ENCODE measurements at regions not wholly inside any gene's neighbourhood (a gene's known extent, or its start where the extent isn't known, plus 50 kb on each side); places are given as distances from the start of the nearest gene placed in this dataset.

DNA sequence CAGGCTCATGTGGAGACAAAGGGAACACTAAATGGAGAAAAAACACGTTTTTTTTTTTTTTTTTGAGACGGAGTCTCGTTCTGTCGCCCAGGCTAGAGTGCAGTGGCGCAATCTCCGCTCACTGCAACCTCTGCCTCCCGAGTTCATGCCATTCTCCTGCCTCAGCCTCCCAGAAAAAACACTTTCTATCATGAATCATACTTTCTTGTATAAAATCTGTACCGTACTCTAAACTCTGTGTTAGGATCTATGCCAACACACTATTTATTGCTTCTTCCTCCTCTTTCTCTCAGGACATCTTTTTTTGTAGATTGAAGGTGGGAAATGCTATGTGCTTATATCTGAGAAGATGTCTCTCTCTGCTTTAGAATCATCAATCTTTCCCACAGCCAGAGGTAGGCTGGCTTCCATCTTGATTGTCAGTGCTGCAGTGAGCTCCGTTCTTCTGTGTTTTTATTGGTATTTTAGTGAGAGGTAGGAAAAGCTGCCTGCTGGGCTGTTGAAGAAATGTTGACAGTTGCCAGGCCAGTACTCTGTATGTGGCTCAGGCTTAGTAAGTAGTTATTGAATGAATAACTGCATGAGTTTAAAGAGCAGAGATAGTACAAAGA is 101.1 kb downstream of the GPR85 start:
- Histone ChIP-seq H3K27ac (ENCODE audit: low read depth, low read length) (no peak overlapping the region), H3K4me3 (replicated peaks in 1 of 2; ENCODE audit: low read depth in 1 of 2, low read length in 2 of 2) (no peak overlapping the region), H3K9ac (ENCODE audit: low read length) (no peak overlapping the region), H3K9me2 (ENCODE audit: insufficient read depth) (no peaks in the 10 kb centered on the region), H2AFZ (ENCODE audit: low read depth, low read length, poor library complexity, severe bottlenecking) (no peak overlapping the region), H3K27me3 (ENCODE audit: insufficient read depth, low read length) (no peaks in the 10 kb centered on the region), H4K20me1 (ENCODE audit: insufficient read depth) (no peaks in the 10 kb centered on the region), H3K4me1 (ENCODE audit: control insufficient read depth in 1 of 2, insufficient read depth in 2 of 2, low read length in 2 of 2) (no peaks in the 10 kb centered on the region), H3K36me3 (ENCODE audit: control insufficient read depth in 1 of 2, insufficient read depth in 2 of 2, low read length in 2 of 2) (no peaks in the 10 kb centered on the region), H3K9me3 (ENCODE audit: control insufficient read depth in 1 of 2, insufficient read depth in 1 of 2, low read depth in 1 of 2, low read length in 2 of 2) (no peaks in the 10 kb centered on the region), H3K79me2 (ENCODE audit: insufficient read depth, low read length) (no peaks in the 10 kb centered on the region), H3K4me2 (ENCODE audit: low read length) (no peak overlapping the region)
- DNase-seq (ENCODE audit: low read depth, low spot score) (no peak), ATAC-seq (no peak)
- intact Hi-C loops (cut with micrococcal nuclease): no loop called here
- RAD21 ChIA-PET (ENCODE audit: low non-redundant PET in 1 of 2, low total read pairs in 2 of 2, uncharacterized antibody in 2 of 2, unreplicated experiment in 2 of 2): no interaction called here
- TF ChIP-seq YY1 (IDR thresholded peaks at IDR 0.05; ENCODE audit: extremely low read depth, insufficient replicate concordance, low read depth, low read length): no peak
- no TSS peak for BruUV-seq (replicated peaks)
- POLR2A ChIA-PET: no interaction called here
- CTCF ChIA-PET: no interaction called here

DNA sequence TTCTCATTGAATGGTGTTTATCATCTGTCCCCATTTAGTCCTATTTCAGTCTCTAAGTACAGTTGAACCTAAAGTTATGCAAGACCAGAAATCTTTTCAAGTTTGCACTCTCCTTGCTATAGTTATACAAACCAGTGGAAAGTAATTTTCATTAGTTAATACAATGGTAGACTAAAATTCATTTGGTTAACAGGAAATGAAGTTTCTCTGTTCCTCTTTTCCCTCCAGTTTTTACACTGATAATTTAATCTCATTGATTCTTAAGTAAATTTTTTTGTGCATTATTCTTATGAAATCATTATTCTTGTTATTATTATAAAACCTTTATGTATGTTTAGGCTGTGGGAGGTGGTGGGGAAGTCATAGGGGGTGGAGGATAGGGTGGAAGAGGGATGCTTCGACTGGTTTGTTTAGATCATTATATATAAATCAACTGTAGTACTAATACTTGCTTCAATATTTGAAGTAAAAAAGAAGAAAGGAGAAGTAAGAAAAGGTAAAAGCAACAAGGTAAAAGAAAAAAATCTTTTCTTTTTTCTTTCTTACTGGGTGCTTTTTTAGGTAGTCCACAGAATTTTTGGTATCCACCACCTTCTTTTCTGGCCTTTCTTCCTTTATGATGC is 104.1 kb downstream of the GPR85 start:
- H2AFZ ChIP-seq (ENCODE audit: low read depth, low read length, poor library complexity, severe bottlenecking): no peak overlapping the region
- DNase-seq (ENCODE audit: low read depth, low spot score) (no peak), ATAC-seq (no peak)
- BruUV-seq (replicated peaks): no TSS peak
- no peaks in the 10 kb centered on the region for H3K36me3 ChIP-seq (ENCODE audit: control insufficient read depth in 1 of 2, insufficient read depth in 2 of 2, low read length in 2 of 2)
- H3K9me3 ChIP-seq (ENCODE audit: control insufficient read depth in 1 of 2, insufficient read depth in 1 of 2, low read depth in 1 of 2, low read length in 2 of 2): no peaks in the 10 kb centered on the region
- H3K27me3 ChIP-seq (ENCODE audit: insufficient read depth, low read length): no peaks in the 10 kb centered on the region
- H3K4me3 ChIP-seq (replicated peaks in 1 of 2; ENCODE audit: low read depth in 1 of 2, low read length in 2 of 2): no peak overlapping the region
- no peak overlapping the region for H3K4me2 ChIP-seq (ENCODE audit: low read length)
- H3K9me2 ChIP-seq (ENCODE audit: insufficient read depth): no peaks in the 10 kb centered on the region
- no peaks in the 10 kb centered on the region for H4K20me1 ChIP-seq (ENCODE audit: insufficient read depth)
- ChIA-PET CTCF (no interaction called here), RAD21 (ENCODE audit: low non-redundant PET in 1 of 2, low total read pairs in 2 of 2, uncharacterized antibody in 2 of 2, unreplicated experiment in 2 of 2) (no interaction called here), POLR2A (no interaction called here)
- no peaks in the 10 kb centered on the region for H3K79me2 ChIP-seq (ENCODE audit: insufficient read depth, low read length)
- H3K27ac ChIP-seq (ENCODE audit: low read depth, low read length): no peak overlapping the region
- no peaks in the 10 kb centered on the region for H3K4me1 ChIP-seq (ENCODE audit: control insufficient read depth in 1 of 2, insufficient read depth in 2 of 2, low read length in 2 of 2)
- no peak overlapping the region for H3K9ac ChIP-seq (ENCODE audit: low read length)
- intact Hi-C loops (cut with micrococcal nuclease): no loop called here
- TF ChIP-seq CEBPB (IDR thresholded peaks at IDR 0.05; ENCODE audit: low read depth) (no peak), SP1 (IDR thresholded peaks at IDR 0.05; ENCODE audit: low read depth) (no peak), ZFX (IDR thresholded peaks at IDR 0.05) (no peak), YY1 (IDR thresholded peaks at IDR 0.05; ENCODE audit: extremely low read depth, insufficient replicate concordance, low read depth, low read length) (no peak), POLR2AphosphoS5 (IDR thresholded peaks at IDR 0.05; ENCODE audit: low read depth, low read length) (no peak), SRF (IDR thresholded peaks at IDR 0.05; ENCODE audit: low read depth) (no peak), ZNF274 (IDR thresholded peaks at IDR 0.05; ENCODE audit: low read depth, low read length) (no peak)
